Adrenal gland (tissue), 9 donors: ENCODE measurements at regions not wholly inside any gene's neighbourhood (a gene's known extent, or its start where the extent isn't known, plus 50 kb on each side); places are given as distances from the start of the nearest gene placed in this dataset.

Experiments
- DNase-seq, 7 donors: peaks; one replicate each; pipeline ENCODE4 v3.0.0-alpha.2; 2019 to 2020
- H3K27ac ChIP-seq, 5 donors: fragments of 200-600 bp; sonication (generic) in 4 of 5; 1 replicate in 3 of 5; 2 replicates in 2 of 5; pipeline versions ENCODE4 v1.5.1 to v1.8.0; 2016 to 2020; ENCODE audit warnings: mild to moderate bottlenecking in 1 of 5
- H3K27me3 ChIP-seq: fragments of 200-600 bp; 2 replicates; pipeline ENCODE4 v1.8.0; 2021
- H3K36me3 ChIP-seq, 2 donors: fragments of 200-600 bp; replicated peaks in 1 of 2; 1 replicate in 1 of 2; 2 replicates in 1 of 2; pipeline versions ENCODE4 v1.5.1 to v1.8.0; 2018 to 2022
- H3K4me1 ChIP-seq, 2 donors: fragments of 200-600 bp; replicated peaks in 1 of 2; 1 replicate in 1 of 2; 2 replicates in 1 of 2; pipeline versions ENCODE4 v1.5.1 to v1.8.0; 2018 to 2021
- H3K4me3 ChIP-seq, 4 donors: fragments of 200-600 bp; sonication (generic) in 3 of 4; one replicate each; pipeline ENCODE4 v1.5.1; 2016 to 2018
- H3K9me3 ChIP-seq, 3 donors: fragments of 200-600 bp; sonication (generic) in 1 of 3; replicated peaks in 1 of 3; 1 replicate in 2 of 3; 2 replicates in 1 of 3; pipeline versions ENCODE4 v1.5.1 to v1.8.0; 2016 to 2021
- CTCF ChIP-seq, 6 experiments: fragments of 450-650 bp in 4 of 6; fragments of 200-600 bp in 2 of 6; sonication (generic) in 1 of 6; IDR thresholded peaks; 1 replicate in 5 of 6; 2 replicates in 1 of 6; pipeline versions ENCODE4 v1.5.1 to v1.8.0; 2016 to 2021; ENCODE audit warnings: antibody characterized with exemption in 6 of 6, mild to moderate bottlenecking in 2 of 6, moderate library complexity in 1 of 6
- POLR2A ChIP-seq, 2 donors: fragments of 450-650 bp; IDR thresholded peaks; one replicate each; pipeline ENCODE4 v1.6.1; 2017; ENCODE audit warnings: antibody characterized with exemption in 2 of 2, mild to moderate bottlenecking in 2 of 2, moderate library complexity in 1 of 2
- WGBS, 4 donors: extraction: QIAGEN DNeasy Blood & Tissue Kit in 2 of 4; methylation state at CpG; one replicate each; pipeline versions ENCODE4 v1.1.5 to v1.1.7; 2013 to 2017; 5-methylcytosine and 5-hydroxymethylcytosine counted together
- intact Hi-C, 2 donors: fragments of 100-400 bp; cut with DNase I; formaldehyde crosslinking; loops; one replicate each; pipeline versions ENCODE4 v1.14.1 to v1.15.0; 2022 to 2023
- donor health status: healthy with polysubstance abuse.
- donor health status: Bipolar disorder and iron deficiency.
- donor health status: DM: yes; HTN: yes; CAD: no.
- donor health status: DM: no; HTN: no; CAD: no.
- donor health status: DM: no; HTN: no; CAD: no.

GRCh38 chr10:131825960-131826650 lies 74.7 kb upstream of the PPP2R2D start:
- Histone ChIP-seq H3K4me3 (no peak overlapping the region), H3K36me3 (no peaks in the 10 kb centered on the region), H3K9me3 (no peaks in the 10 kb centered on the region), H3K27me3 (peaks cover 4% of the 10 kb centered on the region), H3K4me1 (no peaks in the 10 kb centered on the region), H3K27ac (no peak overlapping the region)
- 59 to 69% (median 66%) methylated on average over 13 to 15 of the region's 15 CpGs for WGBS, 4 donors
- no peak for DNase-seq
- TF ChIP-seq CTCF (IDR thresholded peaks at IDR 0.05) (no peak), POLR2A (IDR thresholded peaks at IDR 0.05) (no peak)
- intact Hi-C loops, result no loop called here

GRCh38 chr10:131829156-131829930 lies 71.5 kb upstream of the PPP2R2D start:
- peak in 1 of 7 donors; percentile 3 for DNase-seq
- WGBS, 4 donors, result 69 to 76% (median 74%) methylated on average over 11 to 14 of the region's 14 CpGs
- Histone ChIP-seq H3K27me3 (peaks cover 4% of the 10 kb centered on the region), H3K27ac (no peak overlapping the region), H3K36me3 (no peaks in the 10 kb centered on the region), H3K9me3 (no peaks in the 10 kb centered on the region), H3K4me3 (no peak overlapping the region), H3K4me1 (no peaks in the 10 kb centered on the region)
- intact Hi-C loops, result no loop called here
- no peak for TF ChIP-seq CTCF (IDR thresholded peaks at IDR 0.05)
- TF ChIP-seq POLR2A (IDR thresholded peaks at IDR 0.05), result no peak

GRCh38 chr10:131830446-131831130 lies 70.2 kb upstream of the PPP2R2D start:
- TF ChIP-seq POLR2A (IDR thresholded peaks at IDR 0.05) (no peak), CTCF (IDR thresholded peaks at IDR 0.05) (no peak)
- Histone ChIP-seq H3K27ac (no peak overlapping the region), H3K4me1 (no peaks in the 10 kb centered on the region), H3K36me3 (no peaks in the 10 kb centered on the region), H3K4me3 (no peak overlapping the region), H3K9me3 (no peaks in the 10 kb centered on the region), H3K27me3 (peaks cover 4% of the 10 kb centered on the region)
- 75 to 83% (median 79%) methylated on average over 10 to 13 of the region's 13 CpGs for WGBS, 4 donors
- intact Hi-C loops, result no loop called here
- peak in 1 of 7 donors; percentile 2 for DNase-seq

GRCh38 chr10:131831561-131831960 lies 69.2 kb upstream of the PPP2R2D start:
- Histone ChIP-seq H3K4me1 (no peaks in the 10 kb centered on the region), H3K4me3 (no peak overlapping the region), H3K27ac (no peak overlapping the region), H3K27me3 (peaks cover 4% of the 10 kb centered on the region), H3K9me3 (no peaks in the 10 kb centered on the region), H3K36me3 (no peaks in the 10 kb centered on the region)
- 58 to 69% (median 64%) methylated on average over 12 to 14 of the region's 14 CpGs for WGBS, 4 donors
- no peak for TF ChIP-seq POLR2A (IDR thresholded peaks at IDR 0.05)
- no peak for TF ChIP-seq CTCF (IDR thresholded peaks at IDR 0.05)
- intact Hi-C loops, result no loop called here
- peak in 1 of 7 donors; percentile 4 for DNase-seq
